GM21619 (cell line): ENCODE measurements at regions not wholly inside any gene's neighbourhood (a gene's known extent, or its start where the extent isn't known, plus 50 kb on each side); places are given as distances from the start of the nearest gene placed in this dataset.

ENCODE experiments used
- ATAC-seq: cut with Tn5 transposase; IDR thresholded peaks from one replicate; pipeline ENCODE4 v1.9.1; 2021; ENCODE audit not compliant: unreplicated experiment

DNA sequence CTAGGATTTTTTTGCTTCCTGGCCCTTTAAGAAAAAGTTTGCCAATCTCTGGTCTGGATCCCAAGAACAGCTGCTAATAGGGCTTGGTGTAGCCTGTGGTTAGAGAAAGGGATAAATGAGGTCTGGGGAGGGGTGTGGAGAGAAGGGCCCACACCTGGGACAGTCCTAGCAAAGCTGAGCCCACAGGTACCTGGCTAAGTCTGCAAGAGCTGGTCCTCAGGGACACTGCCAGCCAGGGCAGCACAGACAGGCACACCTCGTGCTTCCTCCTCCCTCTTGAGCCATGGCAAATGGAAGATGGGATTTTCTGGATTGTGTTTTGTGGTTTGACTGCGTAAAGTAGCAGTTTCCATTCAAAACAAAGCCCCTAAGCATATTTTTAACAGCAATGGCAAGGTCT lies 217.5 kb downstream of the SOX9 start:
- ATAC-seq = no peak

DNA sequence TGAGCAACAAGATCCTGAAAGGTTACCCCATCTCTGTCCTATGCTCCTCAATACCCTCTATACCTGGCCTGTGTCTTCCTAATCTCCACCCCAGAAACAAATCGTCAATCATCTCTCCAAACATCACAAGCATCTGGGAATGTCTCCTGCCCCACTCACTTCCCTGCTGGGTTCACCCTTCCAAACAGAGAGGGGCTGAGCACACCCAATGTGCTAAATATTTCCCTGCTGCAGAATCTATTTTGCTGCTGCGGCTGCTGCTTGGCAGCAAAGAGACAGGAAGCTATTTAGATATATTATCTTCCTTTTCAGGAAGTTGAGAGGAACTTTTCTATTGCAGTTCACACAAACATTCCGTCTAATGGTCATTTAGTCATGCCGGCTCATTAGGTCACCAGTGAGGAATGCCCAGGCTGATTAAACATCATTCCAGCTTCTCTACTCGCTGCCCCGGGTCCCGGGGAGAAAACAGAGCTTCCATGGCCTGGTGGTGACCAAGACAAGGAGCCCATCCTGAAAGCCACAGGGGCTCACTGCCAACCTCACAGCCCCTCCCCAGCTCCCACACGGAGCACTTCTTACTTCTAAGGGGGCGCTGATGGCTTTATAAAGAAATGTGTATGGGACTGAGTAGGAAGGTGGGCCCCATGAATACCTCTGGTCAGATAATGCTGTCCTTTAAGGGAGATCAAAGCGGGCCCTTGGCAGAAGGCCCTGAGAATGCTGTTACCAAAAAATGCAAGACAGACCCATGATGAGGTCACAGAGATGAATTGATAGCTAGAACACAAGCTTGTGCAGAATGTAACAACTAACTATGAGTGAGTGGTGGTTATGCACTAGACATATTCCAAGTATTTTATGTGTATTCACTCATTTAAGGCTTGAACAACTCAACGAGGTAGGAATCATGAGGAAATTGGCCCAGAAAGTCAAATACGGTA lies 218.3 kb downstream of the SOX9 start:
- no peak for ATAC-seq

DNA sequence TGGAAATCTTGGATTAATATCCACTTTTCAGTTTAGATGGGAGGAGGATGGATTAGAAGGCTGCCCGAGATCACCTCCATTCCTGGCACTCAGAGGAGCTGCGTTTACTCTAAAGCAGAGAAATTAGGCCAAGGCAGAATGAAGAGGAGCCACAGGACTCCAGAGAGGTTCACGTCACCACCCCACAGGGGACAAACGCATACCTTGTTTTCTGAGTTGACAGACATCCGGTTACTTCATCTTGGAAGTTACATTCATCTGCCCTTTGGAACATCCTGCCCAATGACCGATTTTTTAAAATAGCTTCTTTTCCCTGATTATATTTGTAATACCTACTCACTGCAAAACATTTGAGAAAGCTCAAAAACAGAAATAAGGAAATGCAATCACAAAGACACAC lies 220.0 kb downstream of the SOX9 start:
- ATAC-seq = no peak

DNA sequence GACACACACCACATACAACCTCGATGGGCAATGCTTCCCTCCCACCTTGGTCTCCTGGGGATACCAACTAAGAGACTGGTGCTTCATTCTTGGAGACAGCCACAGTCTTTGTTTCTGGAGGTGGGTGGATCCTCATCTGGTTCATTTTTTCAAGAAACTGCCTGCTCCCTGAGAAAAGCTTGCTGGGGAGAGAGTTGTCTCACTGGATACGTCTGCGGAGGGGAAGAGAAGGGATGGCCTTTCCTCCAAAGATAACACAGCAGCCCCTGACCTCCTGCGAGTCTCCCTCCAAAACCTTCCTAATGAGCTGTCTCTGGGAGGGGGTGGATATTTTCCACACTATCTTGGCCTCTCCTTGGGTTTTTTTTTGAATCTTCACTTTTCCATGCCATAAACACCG lies 221.2 kb downstream of the SOX9 start:
- ATAC-seq = no peak

DNA sequence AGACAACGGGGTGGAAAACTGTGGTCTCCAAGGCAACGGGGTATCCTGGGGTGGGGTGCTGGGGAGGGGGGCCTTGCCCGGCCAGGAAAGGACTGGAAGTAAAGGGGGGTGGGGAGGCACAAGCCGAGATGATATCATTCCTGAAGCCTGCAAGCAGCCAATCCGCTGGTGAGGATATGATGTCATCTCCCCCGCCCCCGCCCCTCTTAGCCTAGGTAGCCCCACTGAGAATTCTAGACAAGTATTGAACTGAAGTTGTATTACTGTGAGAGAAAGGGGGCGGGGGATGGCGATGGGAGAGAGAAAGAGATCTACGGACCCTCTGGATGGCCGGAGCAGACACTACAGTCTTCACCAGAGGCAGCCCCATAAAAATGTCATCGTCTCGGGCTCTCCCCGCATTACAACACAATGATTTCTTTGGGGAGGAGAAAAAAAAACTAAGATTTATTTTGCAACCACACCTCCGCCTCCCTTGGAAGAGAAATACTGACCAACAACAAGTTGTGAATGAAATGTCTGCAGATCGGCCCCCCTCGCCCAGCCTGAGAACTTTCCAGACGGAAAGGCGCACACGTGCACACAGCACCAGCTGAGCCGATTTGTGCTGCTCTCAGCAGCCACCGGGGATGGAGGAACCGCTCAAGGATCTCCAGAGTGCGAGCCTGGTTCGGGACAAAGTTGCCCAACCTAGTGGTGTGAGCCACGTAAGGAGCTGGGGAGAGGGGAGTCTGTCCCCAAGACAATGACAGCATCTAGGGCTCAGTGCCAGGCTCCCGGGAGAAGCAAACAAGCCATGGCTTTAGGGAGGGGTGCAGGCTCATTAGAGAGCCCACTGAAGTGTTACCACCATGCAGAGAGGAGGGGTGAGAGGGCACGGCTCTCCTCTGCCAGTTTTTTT lies 222.1 kb downstream of the SOX9 start:
- no peak for ATAC-seq

DNA sequence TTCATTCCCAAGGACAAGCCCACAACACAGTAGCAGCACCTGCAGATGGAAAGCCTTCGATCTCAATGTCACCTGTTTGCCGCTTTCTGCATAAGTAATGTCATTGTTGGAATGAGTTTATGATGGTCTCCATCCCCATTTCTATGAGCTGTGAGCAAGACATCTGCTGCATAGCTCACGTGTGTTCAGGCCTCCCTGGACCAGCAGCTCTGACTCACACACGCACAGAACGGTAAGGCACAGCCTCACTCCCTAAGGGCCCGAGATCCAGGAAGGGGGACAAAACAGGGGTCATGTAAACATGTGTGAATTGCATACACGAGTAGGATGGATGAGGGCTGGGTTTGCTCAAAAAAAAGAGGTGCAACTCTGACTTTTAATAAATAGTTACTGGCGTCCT lies 223.1 kb downstream of the SOX9 start:
- ATAC-seq = no peak

DNA sequence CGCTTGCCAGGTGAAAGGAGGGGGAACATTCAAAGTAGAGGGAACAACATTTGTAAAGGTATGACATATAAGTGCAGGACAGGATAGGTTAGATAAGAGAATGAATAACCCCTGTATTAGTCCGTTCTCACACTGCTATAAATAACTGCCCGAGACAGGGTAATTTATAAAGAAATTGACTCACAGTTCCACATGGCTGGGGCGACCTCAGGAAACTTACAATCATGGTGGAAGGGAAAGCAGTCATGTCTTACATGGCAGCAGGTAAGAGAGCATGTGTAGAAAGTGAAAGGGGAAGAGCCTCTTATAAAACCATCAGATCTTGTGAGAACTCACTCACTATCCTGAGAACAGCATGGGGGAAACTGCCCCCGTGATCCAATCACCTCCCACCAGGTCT lies 223.8 kb downstream of the SOX9 start:
- ATAC-seq = no peak

DNA sequence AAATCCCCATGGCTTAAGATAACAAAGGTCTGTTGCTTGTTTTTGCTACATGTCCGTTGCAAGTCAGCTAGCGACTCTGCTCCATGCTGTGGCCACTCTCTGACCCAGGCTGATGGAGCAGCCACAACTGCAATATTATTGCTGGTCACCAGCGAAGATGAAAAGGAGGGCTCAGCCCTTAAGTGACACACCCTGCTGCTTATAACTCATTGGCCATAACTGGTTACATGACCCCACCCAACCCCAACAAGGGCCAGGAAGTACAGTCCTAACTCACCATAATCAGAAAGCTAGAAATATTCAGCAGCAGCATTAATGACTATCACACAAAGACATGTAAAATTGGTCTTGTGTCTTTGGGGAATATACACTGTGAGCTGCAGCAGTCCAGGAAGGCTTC lies 224.3 kb downstream of the SOX9 start:
- ATAC-seq = no peak

DNA sequence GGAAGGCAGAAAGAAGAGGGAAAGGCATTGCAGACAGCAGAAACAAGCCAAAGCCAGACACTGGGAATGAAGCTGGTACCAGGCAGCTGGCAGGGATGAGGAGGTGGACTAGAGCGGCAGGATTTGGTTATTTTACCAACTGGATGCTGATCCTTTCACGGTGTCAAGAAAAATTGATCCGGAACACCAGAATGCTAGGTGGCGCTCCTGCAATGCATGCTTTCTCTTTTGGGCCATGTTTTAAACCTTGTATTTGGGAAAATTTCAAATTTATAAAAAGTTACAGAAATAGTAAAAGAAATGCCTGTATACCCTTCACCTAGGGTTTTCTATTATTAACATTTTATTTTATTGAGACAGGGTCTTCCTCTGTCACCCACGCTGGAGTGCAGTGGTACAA lies 224.7 kb downstream of the SOX9 start:
- no peak for ATAC-seq

DNA sequence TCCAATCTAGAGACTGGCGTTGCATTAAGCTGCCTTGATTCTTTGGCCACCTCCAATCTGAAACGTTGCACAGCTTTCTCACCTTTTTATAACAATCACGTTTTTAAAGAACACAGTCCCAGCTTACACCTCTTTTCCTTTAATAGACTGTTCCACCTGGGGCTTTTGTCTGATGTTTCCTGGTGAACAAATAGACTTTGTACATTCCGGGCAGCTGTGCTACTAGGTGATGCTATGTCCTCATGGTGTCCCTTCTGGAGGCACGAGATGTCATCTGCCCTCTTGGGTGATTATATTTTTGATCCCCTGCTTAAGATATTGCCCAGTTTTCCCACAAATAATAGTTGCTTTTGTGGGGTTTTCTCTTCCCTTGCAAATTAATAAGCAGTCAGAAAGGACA lies 225.5 kb downstream of the SOX9 start:
- no peak for ATAC-seq

DNA sequence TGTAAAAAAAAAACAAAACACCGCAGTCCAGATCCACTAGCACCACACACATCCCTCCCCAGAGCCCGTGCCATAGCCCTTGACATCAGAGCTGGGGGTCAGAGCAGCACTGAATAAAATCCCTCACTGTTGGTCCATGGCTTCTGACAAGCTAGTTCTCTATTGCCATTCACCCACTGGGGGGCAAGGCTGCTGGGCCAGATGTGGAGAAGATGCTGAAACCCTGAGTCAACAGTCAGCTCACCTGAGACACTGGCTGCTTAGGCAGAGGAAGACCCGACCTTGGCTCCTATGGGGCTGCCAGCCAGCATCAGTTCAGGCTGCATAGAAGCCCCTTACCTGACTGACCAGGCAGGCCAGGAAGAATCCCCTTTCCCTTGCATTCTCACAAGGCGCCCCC lies 228.2 kb downstream of the SOX9 start:
- no peak for ATAC-seq

DNA sequence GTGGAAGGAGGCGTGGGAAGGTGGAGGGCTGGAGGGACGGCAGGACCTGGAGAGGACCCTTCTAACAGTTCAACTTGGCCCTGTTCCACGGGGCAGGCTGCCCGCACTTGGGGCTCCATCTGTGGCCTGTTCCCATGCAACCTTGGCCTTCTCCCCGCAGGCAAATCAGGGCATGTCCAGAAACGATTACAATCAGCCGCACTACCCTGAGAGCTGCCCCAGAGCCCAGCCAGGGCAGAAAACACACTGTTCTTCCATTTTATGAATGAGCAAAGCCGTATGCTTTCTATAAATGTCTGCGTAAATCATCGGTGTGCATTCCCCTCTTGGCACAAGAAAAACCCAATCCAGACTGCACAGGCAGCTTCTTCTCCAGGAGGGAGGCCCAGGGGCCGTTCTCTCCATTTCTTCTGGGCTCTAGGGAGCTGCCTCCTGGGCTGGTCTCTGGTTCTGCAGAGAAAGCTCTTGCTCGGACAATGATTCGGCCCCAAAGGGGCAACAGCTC lies 228.7 kb downstream of the SOX9 start:
- no peak for ATAC-seq

DNA sequence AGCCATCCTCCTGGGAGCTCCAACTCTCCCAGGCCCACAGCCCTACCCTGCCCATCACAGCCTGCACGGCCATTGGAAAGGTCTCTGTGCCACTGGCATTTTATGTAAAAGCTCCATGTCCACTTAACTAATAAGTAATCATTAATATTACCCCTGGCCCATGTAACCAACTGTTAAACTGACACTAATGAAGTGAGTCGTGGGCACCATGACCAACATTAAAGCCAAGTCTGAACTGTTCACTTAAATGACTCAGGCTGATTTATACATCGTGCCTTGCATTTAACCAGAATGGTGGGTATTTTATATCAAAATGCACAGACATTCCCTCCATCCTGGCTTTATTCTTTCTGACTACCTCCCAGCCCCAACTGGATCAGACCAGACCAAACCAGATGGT lies 229.3 kb downstream of the SOX9 start:
- ATAC-seq = no peak

DNA sequence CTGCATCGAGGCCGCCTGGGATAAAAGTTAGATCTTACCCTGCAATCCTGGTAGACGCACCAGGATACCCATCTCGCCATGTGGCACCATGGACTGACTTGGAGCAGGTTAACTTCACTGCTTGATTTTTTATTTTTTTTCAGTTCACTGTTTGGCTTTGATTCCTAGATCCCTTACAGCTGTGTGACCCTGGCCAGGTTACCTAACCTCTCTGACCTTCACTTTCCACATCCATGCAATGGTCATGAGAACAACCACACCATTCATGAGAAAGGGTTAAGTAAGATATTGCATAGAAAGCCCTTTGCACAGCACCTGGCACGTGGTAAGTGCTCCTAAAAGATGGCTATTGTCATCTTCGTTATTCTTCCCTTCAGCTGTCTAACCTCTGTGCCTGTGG lies 230.5 kb downstream of the SOX9 start:
- no peak for ATAC-seq

DNA sequence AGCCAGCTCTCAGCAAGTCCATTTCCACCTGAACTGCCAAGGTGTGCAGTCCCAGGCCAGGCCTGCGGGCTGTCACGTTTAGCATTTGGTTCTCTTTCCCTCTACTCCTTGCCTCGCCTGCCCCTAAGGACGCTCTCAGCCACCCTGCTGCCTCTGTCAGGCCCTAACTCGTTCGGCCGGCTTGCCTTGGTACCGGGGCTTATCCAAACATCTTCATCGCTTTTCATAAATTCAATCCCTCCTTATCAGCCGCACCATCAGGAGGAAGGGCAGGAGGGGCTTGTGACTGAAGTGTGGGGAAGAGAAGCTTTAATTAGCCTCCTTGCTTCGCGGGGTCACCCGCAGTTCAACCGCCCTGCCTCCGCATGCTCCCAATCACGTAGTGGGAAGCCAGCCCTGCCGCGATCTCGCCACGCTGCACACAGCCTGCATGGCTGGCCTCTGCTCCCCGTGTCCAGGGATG lies 231.1 kb downstream of the SOX9 start:
- ATAC-seq = no peak

DNA sequence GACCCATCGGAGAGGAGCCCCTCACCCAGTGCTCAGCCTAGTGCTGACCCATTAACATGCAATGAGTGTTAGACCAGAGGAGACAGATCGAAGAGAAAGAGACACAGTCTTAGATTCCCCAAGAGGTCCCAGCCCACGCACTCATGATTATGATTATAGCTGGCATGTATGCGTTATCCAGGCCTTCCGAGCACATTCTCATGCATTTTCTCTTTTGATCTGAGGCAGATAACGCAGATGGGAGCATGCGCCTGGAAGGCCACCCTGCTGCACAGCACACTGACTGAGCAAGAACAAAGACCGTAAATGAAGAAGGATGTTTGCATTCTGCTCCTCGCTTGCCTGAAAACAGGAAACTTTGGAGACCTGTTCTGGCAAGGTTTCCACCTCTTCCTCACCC lies 232.7 kb downstream of the SOX9 start:
- no peak for ATAC-seq

DNA sequence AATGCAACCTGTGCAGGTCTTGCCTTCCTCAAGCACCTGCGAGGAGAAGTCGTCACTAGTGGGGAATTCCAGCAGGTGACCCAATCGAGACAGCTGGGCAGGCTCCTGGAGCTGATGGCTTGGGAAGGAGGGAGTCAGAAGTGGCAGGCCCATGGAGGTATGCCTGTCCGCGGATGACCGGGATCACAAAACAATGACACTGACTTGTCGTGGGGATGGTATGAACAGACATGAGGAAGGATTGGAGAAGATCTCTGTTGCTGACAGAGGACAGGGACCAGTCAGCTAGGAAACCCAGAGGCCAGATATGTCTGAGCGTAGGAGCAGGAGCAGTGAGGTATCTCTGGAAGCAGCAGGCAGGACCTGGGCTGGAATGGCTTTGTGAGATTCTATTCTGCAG lies 233.3 kb downstream of the SOX9 start:
- no peak for ATAC-seq

DNA sequence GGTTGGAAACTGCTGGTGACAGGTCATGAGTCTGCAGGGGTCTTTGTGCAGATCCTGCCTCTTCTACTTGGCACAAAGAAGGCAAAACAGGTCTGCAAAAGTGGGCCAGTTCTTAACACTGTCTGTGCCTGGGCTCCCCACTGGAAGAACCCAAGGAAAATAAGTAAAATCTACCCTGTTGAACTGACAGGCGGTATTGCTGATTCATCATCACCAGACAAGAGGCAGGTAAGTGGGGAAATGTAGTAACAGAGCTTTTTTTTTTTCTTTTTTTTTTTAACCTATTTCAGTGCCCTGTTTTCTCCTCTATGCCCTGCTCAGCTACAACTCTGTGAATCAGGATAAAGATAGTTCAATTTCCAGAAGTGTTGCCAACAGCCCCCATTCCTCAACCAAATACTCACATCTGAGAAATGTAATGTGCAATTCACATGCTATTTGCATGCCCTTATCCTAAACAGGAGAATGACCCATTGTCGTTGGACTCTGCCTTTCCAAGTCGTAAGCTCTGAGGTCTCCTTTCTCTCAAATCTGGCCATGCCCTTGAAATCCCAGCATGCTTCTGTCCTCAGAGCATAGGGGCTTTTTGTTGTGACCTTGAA lies 237.0 kb downstream of the SOX9 start:
- no peak for ATAC-seq

DNA sequence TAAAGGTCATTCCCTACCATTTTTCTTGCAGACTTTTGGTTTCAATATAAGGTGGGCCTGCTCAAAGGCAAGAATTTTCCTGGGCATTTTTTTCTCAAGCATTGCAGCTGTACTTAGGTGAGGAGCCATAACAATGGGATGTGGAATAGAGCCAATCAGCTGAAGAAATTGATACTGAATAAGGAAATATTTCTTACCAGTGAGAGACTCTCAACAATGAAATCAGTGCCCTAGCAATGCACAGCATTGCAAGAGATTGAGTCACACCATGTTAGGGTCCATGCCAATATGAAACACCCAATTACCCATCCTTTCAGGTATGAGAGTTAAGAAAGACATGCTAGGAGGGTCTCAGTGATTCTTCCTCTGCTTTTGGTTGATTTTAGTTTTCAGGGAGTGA lies 237.6 kb downstream of the SOX9 start:
- ATAC-seq = no peak

DNA sequence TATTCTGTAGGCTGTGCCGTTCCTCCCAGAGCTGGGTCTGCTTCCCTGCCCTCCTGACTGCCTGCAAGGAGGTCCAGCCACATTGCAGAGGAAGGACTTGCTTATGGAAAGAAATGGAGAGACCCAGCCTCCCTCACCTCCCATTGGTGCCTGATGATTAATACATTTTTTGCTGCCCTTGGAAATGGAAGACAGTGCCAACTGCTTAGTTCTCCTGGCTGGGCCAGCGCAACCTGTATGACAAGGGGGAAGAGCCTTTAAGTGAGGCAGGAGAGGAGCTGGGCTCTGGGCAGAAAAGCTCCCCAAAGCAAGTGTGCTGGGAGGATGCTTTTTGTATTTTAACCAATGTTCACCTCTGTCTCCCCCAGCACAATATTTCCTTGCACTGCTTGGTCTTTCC lies 238.5 kb downstream of the SOX9 start:
- ATAC-seq = no peak

DNA sequence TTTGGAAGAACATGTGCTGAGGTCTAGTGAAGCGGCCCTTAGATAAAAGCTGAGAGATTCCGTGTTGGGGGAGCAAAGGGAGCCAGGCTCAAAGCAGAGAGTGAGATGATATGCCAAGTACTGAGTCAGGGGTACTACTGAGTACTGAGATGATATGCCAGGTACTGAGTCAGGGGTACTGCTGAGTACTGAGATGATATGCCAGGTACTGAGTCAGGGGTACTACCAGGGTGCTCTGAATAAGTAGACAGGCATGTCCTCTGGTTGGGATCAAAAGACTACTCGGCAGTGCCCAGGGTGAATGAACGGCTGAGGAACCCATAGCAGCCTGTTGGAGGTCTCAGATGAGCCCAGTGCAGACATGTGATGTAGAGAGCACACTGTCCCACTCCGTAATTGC lies 239.0 kb downstream of the SOX9 start:
- ATAC-seq = no peak
